ENCODE measurements at regions not wholly inside any gene's neighbourhood (a gene's known extent, or its start where the extent isn't known, plus 50 kb on each side); places are given as distances from the start of the nearest gene placed in this dataset.
"Not testable (repeated sequence)": the region's sequence is repeated elsewhere in the genome, so short reads cannot be mapped to it uniquely, and the experiment has no call there.

DNA sequence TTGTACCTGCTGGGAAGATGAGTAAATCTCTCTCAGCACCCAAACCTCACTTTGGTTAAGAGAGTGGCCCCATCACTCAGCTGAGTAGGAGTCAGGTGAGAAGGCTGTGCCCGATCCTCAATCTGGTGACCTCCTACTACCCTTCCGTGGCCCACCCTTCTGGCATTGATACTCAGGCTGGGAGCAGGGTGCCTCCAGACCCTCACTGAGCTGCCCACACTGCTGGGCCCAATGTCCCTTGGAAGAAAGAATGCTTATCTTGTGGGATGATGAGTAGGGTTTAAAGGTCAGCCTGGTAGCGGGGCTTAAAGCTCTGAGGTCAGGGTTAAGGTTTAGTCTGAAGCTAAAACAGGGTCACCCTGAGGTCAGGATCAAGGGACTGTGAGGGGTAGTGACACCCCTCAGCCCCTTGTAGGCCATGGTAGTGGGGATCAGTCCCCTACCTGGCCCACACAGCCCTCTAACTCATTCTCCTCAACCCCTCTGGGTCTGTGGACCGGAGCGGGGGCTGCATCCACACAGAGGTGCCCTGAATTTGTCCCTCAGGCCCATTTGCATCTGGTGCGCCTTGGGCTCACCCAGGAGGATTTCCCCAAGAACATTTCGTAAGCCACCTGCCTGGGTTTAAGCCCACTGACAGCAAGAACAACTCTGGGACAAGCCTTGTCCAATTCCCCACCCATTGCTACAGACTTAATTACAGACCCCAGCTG, 123.8 kb downstream of the CYP26B1 start:
- Histone ChIP-seq H3K27ac (no peak overlapping the region), H3K9me3 (no peaks in the 10 kb centered on the region), H3K4me1 (no peaks in the 10 kb centered on the region), H3K4me3 (no peak overlapping the region), H3K36me3 (replicated peaks in 1 of 2; ENCODE audit: insufficient read depth in 1 of 2, low read depth in 2 of 2) (no peaks in the 10 kb centered on the region), H3K27me3 (no peaks in the 10 kb centered on the region)
- ATAC-seq, result no peak
- intact Hi-C loops (cut with DNase I), result no loop called here
- no peak for DNase-seq
- TF ChIP-seq, protein P1, sequence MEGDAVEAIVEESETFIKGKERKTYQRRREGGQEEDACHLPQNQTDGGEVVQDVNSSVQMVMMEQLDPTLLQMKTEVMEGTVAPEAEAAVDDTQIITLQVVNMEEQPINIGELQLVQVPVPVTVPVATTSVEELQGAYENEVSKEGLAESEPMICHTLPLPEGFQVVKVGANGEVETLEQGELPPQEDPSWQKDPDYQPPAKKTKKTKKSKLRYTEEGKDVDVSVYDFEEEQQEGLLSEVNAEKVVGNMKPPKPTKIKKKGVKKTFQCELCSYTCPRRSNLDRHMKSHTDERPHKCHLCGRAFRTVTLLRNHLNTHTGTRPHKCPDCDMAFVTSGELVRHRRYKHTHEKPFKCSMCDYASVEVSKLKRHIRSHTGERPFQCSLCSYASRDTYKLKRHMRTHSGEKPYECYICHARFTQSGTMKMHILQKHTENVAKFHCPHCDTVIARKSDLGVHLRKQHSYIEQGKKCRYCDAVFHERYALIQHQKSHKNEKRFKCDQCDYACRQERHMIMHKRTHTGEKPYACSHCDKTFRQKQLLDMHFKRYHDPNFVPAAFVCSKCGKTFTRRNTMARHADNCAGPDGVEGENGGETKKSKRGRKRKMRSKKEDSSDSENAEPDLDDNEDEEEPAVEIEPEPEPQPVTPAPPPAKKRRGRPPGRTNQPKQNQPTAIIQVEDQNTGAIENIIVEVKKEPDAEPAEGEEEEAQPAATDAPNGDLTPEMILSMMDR (IDR thresholded peaks at IDR 0.05), result no peak
- TF ChIP-seq POLR2A (IDR thresholded peaks at IDR 0.05), result no peak
- WGBS, 2 donors, result 88 to 100% methylated on average over 2 to 7 of the region's 7 CpGs

DNA sequence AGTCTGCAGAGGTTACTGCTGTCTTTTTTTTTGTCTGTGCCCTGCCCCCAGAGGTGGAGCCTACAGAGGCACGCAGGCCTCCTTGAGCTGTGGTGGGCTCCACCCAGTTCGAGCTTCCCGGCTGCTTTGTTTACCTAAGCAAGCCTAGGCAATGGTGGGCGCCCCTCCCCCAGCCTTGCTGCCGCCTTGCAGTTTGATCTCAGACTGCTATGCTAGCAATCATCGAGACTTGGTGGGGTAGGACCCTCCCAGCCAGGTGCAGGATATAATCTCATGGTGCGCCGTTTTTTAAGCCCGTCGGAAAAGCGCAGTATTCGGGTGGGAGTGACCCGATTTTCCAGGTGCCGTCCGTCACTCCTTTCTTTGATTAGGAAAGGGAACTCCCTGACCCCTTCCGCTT, 126.3 kb downstream of the CYP26B1 start:
- H3K4me3 ChIP-seq; intact Hi-C loops (cut with DNase I); H3K36me3 ChIP-seq (replicated peaks in 1 of 2; ENCODE audit: insufficient read depth in 1 of 2, low read depth in 2 of 2); H3K27ac ChIP-seq; H3K4me1 ChIP-seq; H3K9me3 ChIP-seq; DNase-seq; ATAC-seq; H3K27me3 ChIP-seq: not testable (repeated sequence)
- WGBS, 2 donors, result 73 to 95% methylated on average over 4 to 16 of the region's 16 CpGs

DNA sequence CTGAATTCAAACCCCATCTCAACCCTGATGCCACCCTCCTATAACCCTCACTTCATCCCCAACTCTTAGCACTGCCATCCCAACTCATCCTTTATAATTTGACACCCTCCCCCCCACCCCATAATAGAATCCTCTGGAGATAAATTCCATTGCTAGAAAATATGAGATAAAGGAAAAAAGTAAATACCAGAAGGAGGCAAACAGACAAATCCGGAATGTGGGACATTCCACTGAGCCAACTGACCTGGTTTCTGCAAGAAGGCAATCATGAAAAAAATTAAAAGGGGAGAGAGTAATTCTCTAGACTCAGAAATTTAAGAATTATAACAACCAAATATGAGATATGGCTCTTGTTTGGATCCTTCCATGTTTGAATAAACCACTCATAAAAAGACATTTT, 132.4 kb downstream of the CYP26B1 start:
- intact Hi-C loops (cut with DNase I), result no loop called here
- DNase-seq, result no peak
- H3K36me3 ChIP-seq (replicated peaks in 1 of 2; ENCODE audit: insufficient read depth in 1 of 2, low read depth in 2 of 2), result no peaks in the 10 kb centered on the region
- no peaks in the 10 kb centered on the region for H3K9me3 ChIP-seq
- H3K4me3 ChIP-seq, result no peak overlapping the region
- H3K4me1 ChIP-seq, result no peaks in the 10 kb centered on the region
- H3K27me3 ChIP-seq, result no peaks in the 10 kb centered on the region
- WGBS, 2 donors, result 10 to 17% methylated on average over 1 of the region's 1 CpG
- TF ChIP-seq, protein P1 (IDR thresholded peaks at IDR 0.05), result no peak
- TF ChIP-seq POLR2A (IDR thresholded peaks at IDR 0.05), result no peak
- H3K27ac ChIP-seq, result no peak overlapping the region
- ATAC-seq, result no peak

DNA sequence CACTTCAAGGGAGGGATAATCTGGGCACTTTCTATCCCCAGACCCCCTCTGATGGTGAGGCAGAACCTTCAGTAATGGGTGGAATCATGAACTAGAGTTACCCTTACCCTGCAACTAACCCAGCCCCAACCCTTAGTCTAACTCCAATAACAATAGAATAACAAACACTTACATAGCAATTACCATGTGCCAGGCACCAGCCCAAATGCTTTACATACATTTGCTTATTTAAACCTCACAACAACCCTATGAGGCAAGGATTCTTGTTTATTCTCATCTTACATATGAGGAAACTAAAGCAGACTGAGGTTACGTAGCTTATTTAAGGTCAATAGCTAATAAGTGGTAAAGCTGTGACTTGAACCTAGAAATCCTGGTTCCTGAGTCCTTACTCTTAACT, 132.8 kb downstream of the CYP26B1 start:
- WGBS, 2 donors, result 69 to 92% methylated on average over 1 of the region's 1 CpG
- no peak for DNase-seq
- no peaks in the 10 kb centered on the region for H3K9me3 ChIP-seq
- H3K27ac ChIP-seq, result no peak overlapping the region
- no peak for TF ChIP-seq POLR2A (IDR thresholded peaks at IDR 0.05)
- TF ChIP-seq, protein P1 (IDR thresholded peaks at IDR 0.05), result no peak
- H3K4me3 ChIP-seq, result no peak overlapping the region
- ATAC-seq, result no peak
- no peaks in the 10 kb centered on the region for H3K36me3 ChIP-seq (replicated peaks in 1 of 2; ENCODE audit: insufficient read depth in 1 of 2, low read depth in 2 of 2)
- intact Hi-C loops (cut with DNase I), result no loop called here
- H3K4me1 ChIP-seq, result no peaks in the 10 kb centered on the region
- no peaks in the 10 kb centered on the region for H3K27me3 ChIP-seq

DNA sequence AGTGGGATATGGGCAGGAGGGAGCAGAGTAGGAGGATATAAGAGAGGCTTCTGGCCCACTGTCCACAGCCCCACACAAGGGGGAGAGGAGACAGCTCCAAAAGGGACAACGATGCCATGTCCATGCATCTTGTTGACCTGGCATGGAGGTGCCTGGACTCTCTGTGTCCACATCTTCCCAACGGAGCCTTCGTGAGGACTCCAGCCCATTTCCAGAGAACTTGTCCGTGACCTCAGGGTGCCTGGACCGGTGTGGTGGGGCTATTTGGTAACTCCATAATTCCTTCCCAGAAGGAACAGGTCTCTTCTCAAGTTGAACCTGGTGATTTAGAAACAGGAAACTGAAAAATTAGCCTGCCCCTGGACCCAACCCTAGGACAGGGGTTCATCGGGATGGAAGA, 133.9 kb downstream of the CYP26B1 start:
- DNase-seq (no peak), ATAC-seq (no peak)
- Histone ChIP-seq H3K4me3 (no peak overlapping the region), H3K27me3 (no peaks in the 10 kb centered on the region), H3K9me3 (no peaks in the 10 kb centered on the region), H3K27ac (no peak overlapping the region), H3K36me3 (replicated peaks in 1 of 2; ENCODE audit: insufficient read depth in 1 of 2, low read depth in 2 of 2) (no peaks in the 10 kb centered on the region), H3K4me1 (no peaks in the 10 kb centered on the region)
- TF ChIP-seq, protein P1 (IDR thresholded peaks at IDR 0.05), result no peak
- TF ChIP-seq POLR2A (IDR thresholded peaks at IDR 0.05), result no peak
- 86 to 90% methylated on average over 6 of the region's 6 CpGs for WGBS, 2 donors
- intact Hi-C loops (cut with DNase I), result no loop called here
